ENCODE measurements at regions not wholly inside any gene's neighbourhood (a gene's known extent, or its start where the extent isn't known, plus 50 kb on each side); places are given as distances from the start of the nearest gene placed in this dataset.

GRCh38 chr11:23856654-23857053 is 640.2 kb upstream of the LUZP2 start:
- no peaks in the 10 kb centered on the region for H3K36me3 ChIP-seq
- H3K27ac ChIP-seq = no peak overlapping the region
- H3F3A ChIP-seq (ENCODE audit: low read depth) = no peaks in the 10 kb centered on the region
- H3K9me3 Mint-ChIP-seq = peaks cover 2% of the 10 kb centered on the region
- H3K36me3 Mint-ChIP-seq = no peaks in the 10 kb centered on the region
- no peak overlapping the region for H3K4me2 ChIP-seq
- DNase-seq (ENCODE audit: low spot score) = no peak
- H3K27ac Mint-ChIP-seq = no peak overlapping the region
- no peaks in the 10 kb centered on the region for H3K9me3 ChIP-seq (ENCODE audit: low read depth)
- H3K27me3 ChIP-seq = no peaks in the 10 kb centered on the region
- H4K20me1 ChIP-seq (ENCODE audit: low read depth) = no peaks in the 10 kb centered on the region
- no peaks in the 10 kb centered on the region for H3K27me3 Mint-ChIP-seq (ENCODE audit: insufficient read depth, low read depth)
- no peak overlapping the region for H3K4me3 ChIP-seq
- no peak overlapping the region for H2AFZ ChIP-seq (replicated peaks)
- TF ChIP-seq EZH2 (IDR thresholded peaks at IDR 0.05) (no peak), EZH2phosphoT487 (IDR thresholded peaks at IDR 0.05) (no peak), CTCF (IDR thresholded peaks at IDR 0.05) (no peak)
- no peaks in the 10 kb centered on the region for H3K4me1 Mint-ChIP-seq
- H3K4me3 Mint-ChIP-seq = no peak overlapping the region
- no peak overlapping the region for H3K9ac ChIP-seq
- H3K4me1 ChIP-seq = no peaks in the 10 kb centered on the region
- no peaks in the 10 kb centered on the region for H3K79me2 ChIP-seq (ENCODE audit: low read depth)

DNA sequence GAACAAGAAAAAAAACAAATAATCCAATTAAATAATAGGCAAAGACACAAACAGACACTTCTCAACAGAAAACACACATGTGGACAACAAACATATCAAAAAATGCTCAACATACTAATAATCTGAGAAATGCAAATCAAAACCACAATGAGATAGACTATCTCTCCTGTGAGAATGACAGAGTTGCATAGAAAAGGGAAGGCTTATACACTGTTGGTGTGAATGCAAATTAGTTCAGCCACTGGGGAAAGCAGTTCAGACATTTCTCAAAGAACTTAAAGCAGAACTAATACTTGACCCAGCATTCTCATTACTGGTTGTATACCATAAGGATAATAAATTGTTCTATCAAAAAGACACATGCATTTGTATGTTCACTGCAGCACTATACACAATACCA is 637.8 kb upstream of the LUZP2 start:
- no peak overlapping the region for H3K4me2 ChIP-seq
- no peak overlapping the region for H3K27ac ChIP-seq
- no peaks in the 10 kb centered on the region for H3K9me3 ChIP-seq (ENCODE audit: low read depth)
- no peak for TF ChIP-seq EZH2phosphoT487 (IDR thresholded peaks at IDR 0.05)
- no peak for TF ChIP-seq EZH2 (IDR thresholded peaks at IDR 0.05)
- TF ChIP-seq CTCF (IDR thresholded peaks at IDR 0.05) = no peak
- Mint-ChIP-seq H3K27me3 (ENCODE audit: insufficient read depth, low read depth) (no peaks in the 10 kb centered on the region), H3K4me1 (no peaks in the 10 kb centered on the region), H3K9me3 (peaks cover 2% of the 10 kb centered on the region), H3K36me3 (no peaks in the 10 kb centered on the region), H3K4me3 (no peak overlapping the region), H3K27ac (no peak overlapping the region)
- DNase-seq (ENCODE audit: low spot score) = no peak
- no peaks in the 10 kb centered on the region for H3K27me3 ChIP-seq
- H2AFZ ChIP-seq (replicated peaks) = no peak overlapping the region
- H3K4me3 ChIP-seq = no peak overlapping the region
- no peaks in the 10 kb centered on the region for H3K4me1 ChIP-seq
- no peaks in the 10 kb centered on the region for H4K20me1 ChIP-seq (ENCODE audit: low read depth)
- no peaks in the 10 kb centered on the region for H3F3A ChIP-seq (ENCODE audit: low read depth)
- H3K9ac ChIP-seq = no peak overlapping the region
- no peaks in the 10 kb centered on the region for H3K36me3 ChIP-seq
- no peaks in the 10 kb centered on the region for H3K79me2 ChIP-seq (ENCODE audit: low read depth)

DNA sequence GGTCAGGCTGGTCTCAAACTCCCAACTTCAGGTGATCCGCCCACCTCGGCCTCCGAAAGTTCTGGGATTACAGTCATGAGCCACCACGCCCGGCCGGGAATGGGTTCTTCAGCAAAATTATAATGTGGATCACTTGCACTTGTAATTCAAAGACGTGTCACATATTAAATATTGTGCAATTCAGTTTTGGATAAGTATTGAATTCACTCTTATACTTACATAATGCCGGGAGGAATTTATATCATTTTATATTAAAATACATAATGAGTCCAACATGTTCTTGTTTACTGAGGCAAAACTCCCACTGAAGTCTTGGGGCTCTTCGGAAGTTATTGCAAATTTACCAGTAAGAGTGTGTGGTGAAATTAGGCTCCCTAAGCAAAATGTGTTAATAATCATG is 635.2 kb upstream of the LUZP2 start:
- H3K36me3 Mint-ChIP-seq = no peaks in the 10 kb centered on the region
- no peak overlapping the region for H3K27ac Mint-ChIP-seq
- TF ChIP-seq CTCF (IDR thresholded peaks at IDR 0.05) (no peak), EZH2 (IDR thresholded peaks at IDR 0.05) (no peak), EZH2phosphoT487 (IDR thresholded peaks at IDR 0.05) (no peak)
- peaks cover 2% of the 10 kb centered on the region for H3K9me3 Mint-ChIP-seq
- Histone ChIP-seq H3F3A (ENCODE audit: low read depth) (no peaks in the 10 kb centered on the region), H3K4me2 (no peak overlapping the region), H3K9me3 (ENCODE audit: low read depth) (no peaks in the 10 kb centered on the region), H3K27me3 (no peaks in the 10 kb centered on the region), H3K4me3 (no peak overlapping the region), H4K20me1 (ENCODE audit: low read depth) (no peaks in the 10 kb centered on the region), H3K79me2 (ENCODE audit: low read depth) (no peaks in the 10 kb centered on the region), H2AFZ (replicated peaks) (no peak overlapping the region), H3K4me1 (no peaks in the 10 kb centered on the region), H3K9ac (no peak overlapping the region), H3K36me3 (no peaks in the 10 kb centered on the region), H3K27ac (no peak overlapping the region)
- no peaks in the 10 kb centered on the region for H3K4me1 Mint-ChIP-seq
- H3K27me3 Mint-ChIP-seq (ENCODE audit: insufficient read depth, low read depth) = no peaks in the 10 kb centered on the region
- H3K4me3 Mint-ChIP-seq = no peak overlapping the region
- no peak for DNase-seq (ENCODE audit: low spot score)

Data from neural progenitor cell (in vitro differentiated cells).